ENCODE measurements at regions not wholly inside any gene's neighbourhood (a gene's known extent, or its start where the extent isn't known, plus 50 kb on each side); places are given as distances from the start of the nearest gene placed in this dataset.

DNA sequence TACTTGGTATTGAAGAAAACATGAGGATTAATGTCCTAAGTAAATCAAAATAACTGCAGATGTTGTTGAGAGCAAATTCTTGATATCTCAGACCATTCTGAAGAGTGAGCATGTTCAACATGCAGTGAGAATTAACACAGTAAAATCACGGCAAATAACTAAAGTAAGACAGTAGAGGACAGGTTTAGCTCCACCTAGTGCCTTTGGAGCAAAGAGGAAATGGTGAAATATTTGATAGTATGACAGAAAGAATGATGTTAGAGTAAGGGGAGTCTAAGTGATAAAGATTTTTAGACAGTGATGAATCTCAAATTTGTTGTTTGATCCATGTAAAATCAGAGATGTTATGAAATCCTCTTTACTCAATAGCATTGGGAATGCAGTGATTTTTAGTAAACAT is 424.2 kb downstream of the TMEM161B start (continued):
- TF ChIP-seq, protein P1, sequence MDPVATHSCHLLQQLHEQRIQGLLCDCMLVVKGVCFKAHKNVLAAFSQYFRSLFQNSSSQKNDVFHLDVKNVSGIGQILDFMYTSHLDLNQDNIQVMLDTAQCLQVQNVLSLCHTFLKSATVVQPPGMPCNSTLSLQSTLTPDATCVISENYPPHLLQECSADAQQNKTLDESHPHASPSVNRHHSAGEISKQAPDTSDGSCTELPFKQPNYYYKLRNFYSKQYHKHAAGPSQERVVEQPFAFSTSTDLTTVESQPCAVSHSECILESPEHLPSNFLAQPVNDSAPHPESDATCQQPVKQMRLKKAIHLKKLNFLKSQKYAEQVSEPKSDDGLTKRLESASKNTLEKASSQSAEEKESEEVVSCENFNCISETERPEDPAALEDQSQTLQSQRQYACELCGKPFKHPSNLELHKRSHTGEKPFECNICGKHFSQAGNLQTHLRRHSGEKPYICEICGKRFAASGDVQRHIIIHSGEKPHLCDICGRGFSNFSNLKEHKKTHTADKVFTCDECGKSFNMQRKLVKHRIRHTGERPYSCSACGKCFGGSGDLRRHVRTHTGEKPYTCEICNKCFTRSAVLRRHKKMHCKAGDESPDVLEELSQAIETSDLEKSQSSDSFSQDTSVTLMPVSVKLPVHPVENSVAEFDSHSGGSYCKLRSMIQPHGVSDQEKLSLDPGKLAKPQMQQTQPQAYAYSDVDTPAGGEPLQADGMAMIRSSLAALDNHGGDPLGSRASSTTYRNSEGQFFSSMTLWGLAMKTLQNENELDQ (CRISPR knock-in tag; IDR thresholded peaks at IDR 0.05; ENCODE audit: borderline replicate concordance) = no peak
- TF ChIP-seq, protein P2, sequence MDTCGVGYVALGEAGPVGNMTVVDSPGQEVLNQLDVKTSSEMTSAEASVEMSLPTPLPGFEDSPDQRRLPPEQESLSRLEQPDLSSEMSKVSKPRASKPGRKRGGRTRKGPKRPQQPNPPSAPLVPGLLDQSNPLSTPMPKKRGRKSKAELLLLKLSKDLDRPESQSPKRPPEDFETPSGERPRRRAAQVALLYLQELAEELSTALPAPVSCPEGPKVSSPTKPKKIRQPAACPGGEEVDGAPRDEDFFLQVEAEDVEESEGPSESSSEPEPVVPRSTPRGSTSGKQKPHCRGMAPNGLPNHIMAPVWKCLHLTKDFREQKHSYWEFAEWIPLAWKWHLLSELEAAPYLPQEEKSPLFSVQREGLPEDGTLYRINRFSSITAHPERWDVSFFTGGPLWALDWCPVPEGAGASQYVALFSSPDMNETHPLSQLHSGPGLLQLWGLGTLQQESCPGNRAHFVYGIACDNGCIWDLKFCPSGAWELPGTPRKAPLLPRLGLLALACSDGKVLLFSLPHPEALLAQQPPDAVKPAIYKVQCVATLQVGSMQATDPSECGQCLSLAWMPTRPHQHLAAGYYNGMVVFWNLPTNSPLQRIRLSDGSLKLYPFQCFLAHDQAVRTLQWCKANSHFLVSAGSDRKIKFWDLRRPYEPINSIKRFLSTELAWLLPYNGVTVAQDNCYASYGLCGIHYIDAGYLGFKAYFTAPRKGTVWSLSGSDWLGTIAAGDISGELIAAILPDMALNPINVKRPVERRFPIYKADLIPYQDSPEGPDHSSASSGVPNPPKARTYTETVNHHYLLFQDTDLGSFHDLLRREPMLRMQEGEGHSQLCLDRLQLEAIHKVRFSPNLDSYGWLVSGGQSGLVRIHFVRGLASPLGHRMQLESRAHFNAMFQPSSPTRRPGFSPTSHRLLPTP (IDR thresholded peaks at IDR 0.05; ENCODE audit: borderline replicate concordance, extremely low read depth, insufficient read length) = no peak
- TF ChIP-seq HNRNPK (IDR thresholded peaks at IDR 0.05; ENCODE audit: low read depth, low read length, poor library complexity, severe bottlenecking) (no peak), ATF6 (CRISPR knock-in tag; IDR thresholded peaks at IDR 0.05) (no peak), ZBED1 (IDR thresholded peaks at IDR 0.05) (no peak), MTA1 (IDR thresholded peaks at IDR 0.05; ENCODE audit: borderline replicate concordance) (no peak)

Data from K562 (cell line).